ENCODE measurements at regions not wholly inside any gene's neighbourhood (a gene's known extent, or its start where the extent isn't known, plus 50 kb on each side); places are given as distances from the start of the nearest gene placed in this dataset.

- TF ChIP-seq CTCF (IDR thresholded peaks at IDR 0.05) (no peak), POLR2A (IDR thresholded peaks at IDR 0.05; ENCODE audit: low read depth) (no peak)
These were observed 249.2 kb upstream of the MEX3C start for GRCh38 chr18:51446571-51447210.

All from esophagus muscularis mucosa (tissue), 3 donors.